T-helper 9 cell (primary cell): ENCODE measurements at regions not wholly inside any gene's neighbourhood (a gene's known extent, or its start where the extent isn't known, plus 50 kb on each side); places are given as distances from the start of the nearest gene placed in this dataset.

Experiments used
- DNase-seq: peaks from one replicate; pipeline ENCODE4 v3.0.0-alpha.2; 2020

DNA sequence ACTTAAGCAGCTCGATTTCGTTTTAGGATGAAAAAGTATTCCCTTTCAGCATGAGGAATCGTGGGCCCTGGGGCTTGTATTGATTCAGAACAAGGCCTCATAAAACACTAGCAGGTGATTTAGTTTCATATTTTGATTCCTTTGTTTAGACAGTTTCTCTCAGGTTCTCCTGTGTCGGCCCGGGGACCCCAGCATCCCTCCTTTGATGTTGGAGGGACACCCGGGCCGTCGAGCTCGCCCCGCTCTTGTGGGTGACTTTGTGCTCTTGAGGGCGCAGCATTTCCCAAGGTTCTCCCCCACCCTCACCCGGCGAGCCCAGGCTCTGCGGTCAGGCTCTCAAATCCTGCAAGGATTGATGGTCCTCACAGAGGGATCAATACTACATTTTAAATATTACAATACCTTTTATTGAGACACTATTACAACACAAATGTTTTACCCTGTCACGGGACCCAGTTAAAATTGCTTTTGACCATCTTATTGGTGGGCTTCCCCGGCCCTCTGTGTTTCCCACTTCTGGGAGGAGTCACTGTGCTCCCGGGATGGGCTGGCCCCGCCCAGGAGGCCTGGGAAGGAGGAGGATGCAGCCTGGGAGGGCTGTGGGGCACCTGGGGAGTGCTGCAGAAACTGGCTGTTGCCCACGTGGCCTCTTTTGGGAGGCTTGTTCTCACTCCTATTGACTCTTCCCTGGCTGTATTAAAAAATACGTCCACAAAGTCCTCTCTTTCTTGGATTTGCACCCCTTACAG is 222.6 kb downstream of the INSIG2 start:
- no peak for DNase-seq

DNA sequence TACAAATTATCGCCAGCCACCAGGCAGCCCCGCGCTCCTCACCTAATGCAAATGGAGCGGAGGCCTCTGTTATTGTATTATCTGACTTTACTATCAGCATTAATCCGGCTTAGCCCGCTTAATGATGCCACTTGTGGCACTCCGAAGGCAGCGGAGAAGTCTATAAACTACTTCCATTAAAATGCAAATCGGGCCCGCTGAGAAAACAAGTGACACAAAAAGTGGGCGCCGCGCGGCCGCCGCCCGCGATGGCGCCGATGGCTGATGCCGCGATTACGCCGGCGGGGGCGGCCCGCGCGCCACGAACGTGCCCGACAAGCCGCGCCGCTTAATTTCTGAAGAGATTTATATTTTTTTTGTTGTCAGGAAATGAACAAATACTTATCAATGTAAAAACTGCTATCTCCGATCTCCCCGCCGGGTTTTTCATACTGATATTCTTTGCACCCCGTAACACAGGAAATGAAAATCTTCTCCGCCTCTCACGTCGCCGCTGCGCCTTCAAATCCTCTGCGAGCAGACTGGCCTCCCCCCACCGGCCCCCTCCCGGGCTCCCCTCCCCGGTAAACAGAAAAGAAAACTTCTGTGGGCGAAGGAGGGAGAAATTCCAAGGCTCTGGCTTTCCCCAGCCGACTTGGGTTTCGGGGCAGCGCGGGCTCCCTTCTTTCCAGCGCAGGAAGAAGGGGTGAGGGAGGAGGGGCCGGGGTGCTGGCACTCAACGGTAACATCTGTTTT is 221.8 kb downstream of the INSIG2 start:
- DNase-seq = peak; percentile 26

DNA sequence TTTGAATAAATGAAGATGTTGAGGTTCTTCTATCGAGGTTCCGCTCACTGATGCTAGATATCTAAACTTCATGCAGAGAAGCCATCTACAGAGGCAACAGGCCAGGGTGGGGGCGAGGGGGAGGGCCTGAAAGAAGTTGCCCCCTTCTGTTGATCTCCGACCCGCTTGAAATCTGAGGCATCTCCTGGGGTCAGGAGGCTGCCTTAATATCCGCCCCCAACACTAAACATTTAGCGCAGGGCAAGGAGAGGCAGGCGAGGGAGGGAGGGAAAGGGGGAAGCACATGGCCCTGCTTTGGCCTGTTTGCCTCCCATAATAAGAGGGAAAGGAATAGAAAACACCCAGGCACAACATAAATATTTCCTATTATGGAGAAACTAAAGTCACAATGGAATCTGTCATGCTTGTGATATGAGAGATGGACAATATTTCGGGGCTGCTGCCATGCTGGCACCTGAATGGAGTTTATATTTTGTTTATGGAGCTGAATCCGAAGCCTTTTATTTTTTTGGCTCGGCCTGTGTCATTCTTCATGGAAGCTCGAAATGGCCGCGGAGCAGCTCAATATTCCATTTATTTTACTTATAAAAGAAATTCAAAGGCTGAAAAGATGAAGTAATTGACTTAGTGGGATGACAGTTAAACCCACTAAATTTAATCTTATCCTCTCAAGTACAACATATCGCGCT is 221.1 kb downstream of the INSIG2 start:
- DNase-seq = no peak

DNA sequence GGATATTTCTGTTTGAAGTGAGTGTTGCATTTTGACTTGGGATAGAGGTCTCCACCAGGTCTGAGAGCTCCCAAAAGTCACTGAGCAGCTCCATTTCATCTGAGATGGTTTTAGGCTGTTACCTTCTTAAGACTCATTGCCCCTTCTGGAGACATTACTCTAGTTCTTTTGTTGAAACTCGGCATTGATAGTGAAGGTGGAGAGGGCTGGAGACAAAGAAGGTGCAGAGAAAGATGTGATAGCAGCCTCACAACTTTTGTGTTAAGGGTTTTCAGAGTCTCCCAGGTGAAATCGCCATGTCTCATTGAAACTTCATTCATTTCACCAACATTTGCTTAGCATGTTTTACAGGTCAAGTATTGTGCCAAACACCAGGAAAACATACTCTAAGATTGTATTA is 219.6 kb downstream of the INSIG2 start:
- no peak for DNase-seq

DNA sequence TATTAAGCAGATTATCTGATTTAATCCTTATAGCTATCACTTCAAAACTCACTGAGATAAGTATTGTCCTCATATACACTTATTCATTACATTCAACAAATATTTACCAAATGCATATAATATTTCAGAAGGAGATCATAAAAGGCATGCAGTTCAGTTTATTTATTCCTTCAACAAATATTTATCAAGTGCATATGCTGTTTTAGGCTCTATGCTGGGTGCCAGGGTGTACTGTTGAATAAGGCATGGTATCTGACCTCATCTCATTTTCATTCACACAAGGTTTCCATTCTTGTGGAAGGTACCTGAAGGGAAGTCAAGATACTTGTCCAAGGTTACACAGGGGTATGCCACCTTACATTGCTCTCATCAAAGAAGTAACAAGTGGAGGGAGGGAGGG is 213.0 kb downstream of the INSIG2 start:
- no peak for DNase-seq

DNA sequence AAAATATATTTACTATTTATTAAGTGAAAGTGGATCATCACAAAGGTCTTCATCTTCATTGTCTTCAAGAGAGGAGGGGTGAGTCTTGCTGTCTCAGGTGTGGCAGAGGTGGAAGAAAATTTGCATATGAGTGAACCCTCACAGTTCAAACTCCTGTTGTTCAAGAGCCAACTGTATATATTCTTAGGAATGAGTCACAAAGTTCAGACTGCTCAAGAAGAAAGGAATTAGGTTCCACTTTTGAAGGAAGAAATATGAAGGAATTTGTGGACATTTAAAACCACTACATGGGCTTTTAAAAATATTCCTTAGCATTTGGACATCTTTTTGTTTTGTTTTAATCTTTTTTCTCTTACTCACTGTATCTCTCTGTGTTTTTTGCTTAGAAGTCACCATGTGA is 212.6 kb downstream of the INSIG2 start:
- no peak for DNase-seq

DNA sequence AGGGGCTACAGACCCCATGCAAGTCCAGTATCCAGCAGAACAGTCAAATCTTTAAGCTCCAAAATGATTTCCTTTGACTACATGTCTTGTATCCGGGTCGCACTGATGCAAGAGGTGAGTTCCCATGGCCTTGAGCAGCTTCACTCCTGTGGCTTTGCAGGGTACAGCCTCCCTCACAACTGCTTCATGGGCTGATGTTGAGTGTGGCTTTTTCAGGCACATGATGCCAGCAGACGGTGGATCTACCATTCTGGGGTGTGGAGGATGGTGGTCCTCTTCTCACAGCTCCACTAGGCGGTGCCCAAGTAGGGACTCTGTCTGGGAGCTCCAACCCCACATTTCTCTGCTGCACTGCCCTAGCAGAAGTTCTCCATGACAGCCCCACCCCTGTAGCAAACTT is 208.4 kb downstream of the INSIG2 start:
- DNase-seq = no peak

DNA sequence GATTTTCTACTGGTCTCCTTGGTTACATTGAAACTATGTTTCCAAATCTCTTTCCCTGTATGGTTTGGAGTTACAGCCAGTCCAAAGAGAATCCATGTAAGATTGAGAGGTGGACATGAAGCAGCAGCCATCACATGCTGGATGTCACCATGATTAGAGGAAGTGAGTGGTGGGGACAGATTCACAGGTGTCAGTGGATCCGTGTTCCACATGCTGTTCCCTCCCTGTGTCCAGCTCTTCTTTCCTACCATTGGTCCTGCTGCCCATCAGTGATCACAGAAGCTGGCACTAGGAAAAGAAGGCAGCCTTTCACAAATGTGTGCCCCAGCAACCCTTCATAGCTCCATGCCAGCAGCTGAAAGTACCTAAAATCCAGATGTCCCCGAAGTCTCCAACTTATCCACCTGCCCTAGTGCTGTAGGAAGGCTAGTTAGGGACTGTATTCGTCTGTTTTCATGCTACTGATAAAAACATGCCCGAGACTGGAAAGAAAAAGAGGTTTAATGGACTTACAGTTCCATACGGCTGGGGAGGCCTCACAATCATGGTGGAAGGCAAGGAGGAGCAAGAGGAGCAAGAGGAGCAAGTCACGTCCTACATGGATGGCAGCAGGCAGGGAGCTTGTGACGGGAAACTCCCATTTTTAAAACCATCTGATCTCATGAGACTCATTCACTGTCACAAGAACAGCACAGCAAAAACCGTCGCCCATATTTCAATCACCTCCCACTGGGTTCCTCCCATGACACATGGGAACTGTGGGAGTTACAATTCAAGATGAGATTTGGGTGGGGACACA is 207.5 kb downstream of the INSIG2 start:
- no peak for DNase-seq

DNA sequence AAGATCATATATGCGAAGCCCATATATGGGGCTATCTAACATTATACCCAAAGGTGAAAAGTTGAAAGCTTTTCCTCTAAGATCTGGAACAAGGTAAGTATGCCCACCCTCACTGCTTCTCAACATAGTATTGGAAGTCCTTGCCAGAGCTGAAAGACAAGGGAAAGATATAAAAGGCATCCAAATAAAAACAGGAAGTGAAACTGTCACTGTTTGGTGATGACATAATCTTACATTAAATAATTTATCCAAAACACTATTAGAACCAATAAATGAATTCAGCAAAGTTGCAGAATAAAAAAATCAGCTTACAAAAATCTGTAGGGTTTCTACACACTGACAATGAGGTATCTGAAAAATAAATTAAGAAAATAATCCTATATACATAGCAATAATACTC is 205.8 kb downstream of the INSIG2 start:
- no peak for DNase-seq

DNA sequence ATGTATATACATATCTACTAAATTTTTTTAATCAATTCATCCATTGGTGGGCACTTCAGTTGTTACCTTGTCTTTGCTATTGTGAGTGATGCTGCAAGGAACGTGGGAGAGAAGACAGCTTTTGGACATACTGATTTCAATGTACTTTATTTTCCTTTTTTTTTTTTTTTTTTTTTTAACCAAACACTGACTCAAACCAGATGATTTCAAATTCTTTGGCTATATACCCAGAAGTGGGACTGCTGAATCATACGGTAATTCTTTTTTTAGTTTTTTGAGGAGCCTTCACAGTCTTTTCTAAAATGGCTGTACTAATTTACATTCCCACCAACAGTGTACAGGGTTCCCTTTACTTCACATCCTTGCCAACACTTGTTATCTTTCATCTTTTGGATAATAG is 204.7 kb downstream of the INSIG2 start:
- no peak for DNase-seq

DNA sequence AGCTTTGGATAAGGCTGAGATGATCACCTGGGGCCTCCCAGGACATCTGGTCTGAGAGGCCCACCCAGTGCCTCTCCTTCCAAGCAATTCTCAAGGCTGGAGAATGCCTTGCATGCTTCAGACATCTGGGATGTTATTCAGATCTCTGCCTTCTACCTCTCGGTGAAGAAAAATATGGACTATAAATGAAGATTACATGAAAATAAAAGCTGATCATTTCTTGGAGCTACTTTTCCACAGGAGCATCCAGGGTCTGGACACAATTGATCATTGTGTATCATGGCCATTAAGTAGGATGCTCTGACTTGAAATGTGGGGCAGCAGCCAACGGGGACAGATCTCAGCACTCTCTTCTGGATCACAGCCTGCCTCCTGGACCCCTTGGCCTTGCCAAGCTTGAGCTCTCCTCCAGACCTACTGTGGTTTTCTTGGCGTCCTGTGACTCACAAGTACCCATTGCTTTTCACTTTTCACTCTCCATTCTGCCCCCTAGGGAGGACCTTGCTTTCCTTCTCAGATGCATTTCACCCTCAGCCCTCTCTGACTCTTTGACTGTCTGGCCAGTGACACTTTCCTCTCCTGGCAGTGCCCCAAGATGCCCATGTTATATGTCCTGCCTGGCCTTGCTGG is 203.1 kb downstream of the INSIG2 start:
- DNase-seq = no peak

DNA sequence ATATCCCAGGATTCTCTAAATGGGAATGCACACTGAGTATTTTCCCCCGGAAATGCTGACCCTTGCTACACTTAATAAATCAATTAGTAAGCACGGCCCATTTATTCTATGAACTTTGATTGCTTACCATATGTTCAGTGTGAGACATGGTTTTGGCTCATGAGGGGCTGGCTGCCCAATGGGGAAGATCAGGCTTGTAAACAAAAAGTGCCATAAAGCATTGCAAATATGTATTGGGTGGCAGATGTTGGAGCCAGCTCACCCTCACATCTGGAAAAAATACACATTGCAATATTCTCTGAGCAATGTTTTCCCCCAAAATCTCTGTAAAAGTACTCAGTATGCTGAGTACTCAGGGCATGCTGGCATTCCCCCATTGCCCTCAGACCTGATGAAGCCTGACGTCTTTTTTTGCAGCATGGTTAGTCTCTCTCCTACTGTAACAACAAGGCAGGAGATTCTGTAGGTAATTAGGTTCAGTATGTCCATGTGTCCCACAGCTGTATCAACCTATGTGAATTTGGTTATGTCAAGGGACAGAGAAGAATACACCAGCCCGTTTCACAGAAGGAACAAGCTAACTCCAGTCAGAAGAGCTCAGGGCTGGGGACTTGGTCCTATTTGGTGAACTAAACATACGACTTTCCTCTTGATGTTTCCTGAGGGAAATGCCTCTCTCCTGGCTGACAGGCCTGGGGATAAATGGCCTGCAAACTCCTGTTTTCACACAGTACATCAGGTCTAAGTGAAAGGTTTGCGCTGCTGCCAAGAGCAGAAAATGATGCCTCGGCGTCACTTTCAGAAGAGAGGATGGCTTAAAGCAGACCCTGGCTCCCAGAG is 202.4 kb downstream of the INSIG2 start:
- no peak for DNase-seq

DNA sequence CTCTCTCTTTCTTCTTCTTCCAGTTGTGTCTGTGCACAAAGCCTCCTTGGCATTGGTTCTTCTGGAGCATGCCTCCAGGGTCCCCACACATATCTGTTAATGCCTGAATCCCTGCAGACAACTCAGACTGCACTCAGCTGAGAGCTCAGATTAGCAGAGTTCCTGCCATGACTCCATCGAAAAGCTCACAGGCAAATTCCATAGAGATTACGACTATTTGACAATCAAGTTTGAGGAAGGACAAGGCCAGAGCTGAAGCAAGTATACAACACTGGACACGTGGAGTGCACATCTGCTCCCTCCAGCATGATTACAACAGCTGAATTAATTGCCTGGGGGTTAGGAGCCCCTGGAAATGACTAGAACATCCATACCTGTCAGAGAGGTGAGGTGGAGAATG is 190.7 kb downstream of the INSIG2 start:
- DNase-seq = no peak

DNA sequence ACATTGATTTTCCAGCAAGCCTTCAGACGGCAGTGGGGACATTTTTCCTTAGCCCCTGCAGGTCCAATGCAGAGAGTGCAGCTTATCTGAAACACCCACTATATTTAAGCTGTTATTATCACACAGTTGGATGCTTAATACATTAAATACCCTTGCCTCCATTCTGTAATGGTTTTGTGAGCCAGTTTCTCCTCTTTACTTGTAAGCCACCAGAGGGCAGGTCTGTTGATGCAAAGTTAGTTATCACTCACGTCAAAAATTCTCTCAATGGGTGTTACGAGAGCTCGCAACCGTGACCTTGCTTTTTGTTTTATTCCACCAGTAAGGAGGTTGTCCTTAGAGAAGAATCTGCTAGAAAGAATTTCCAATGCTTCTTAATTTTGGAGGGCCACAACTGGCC is 189.8 kb downstream of the INSIG2 start:
- DNase-seq = no peak

DNA sequence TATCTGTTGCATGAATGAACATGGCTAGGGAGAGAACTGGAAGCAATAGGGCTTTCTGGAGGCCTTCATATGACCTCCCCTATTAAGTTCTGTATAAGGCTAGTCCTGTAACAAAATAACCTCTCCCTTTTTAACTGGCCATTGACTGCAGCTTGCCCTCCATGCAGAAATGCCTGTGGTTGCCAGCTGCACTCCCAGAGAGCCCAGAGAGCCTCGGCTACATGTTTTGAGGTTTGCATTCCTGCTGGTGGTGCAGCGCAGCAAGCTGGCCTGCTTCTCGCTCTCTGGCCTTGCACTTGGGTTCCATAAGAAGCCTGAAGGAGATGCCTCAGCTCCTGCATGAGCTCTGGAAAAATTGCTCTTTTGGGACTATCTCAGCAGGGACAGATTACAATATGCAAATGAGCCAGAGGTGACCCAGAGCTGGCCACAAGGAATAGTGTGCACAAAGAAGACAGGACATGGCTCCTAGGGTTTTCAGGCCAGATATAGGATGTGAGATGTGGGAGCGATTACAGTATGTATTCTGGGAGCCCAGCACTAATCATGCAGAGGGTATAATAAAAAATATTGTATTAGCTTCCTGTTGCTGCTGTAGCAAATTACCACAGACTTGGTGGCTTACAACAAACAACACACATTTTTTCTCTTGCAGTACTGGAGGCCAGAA is 186.7 kb downstream of the INSIG2 start:
- no peak for DNase-seq

DNA sequence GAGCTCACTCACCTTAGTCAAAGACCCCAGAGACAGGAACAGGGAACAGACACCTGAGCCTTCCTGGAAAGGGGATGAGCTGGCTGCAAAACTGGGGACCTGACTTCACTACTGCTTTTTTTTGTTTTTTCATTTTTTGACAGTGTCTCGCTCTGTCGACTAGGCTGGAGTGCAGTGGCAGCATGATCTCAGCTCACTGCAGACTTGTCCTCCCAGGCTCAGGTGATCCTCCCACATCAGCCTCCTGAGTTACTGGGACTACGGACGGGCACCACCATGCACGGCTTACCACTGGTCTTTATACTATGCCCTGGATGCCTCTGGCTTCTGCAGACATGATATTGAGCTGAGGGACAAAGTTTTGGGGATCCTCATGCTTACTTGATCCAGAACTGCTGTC is 184.1 kb downstream of the INSIG2 start:
- no peak for DNase-seq

DNA sequence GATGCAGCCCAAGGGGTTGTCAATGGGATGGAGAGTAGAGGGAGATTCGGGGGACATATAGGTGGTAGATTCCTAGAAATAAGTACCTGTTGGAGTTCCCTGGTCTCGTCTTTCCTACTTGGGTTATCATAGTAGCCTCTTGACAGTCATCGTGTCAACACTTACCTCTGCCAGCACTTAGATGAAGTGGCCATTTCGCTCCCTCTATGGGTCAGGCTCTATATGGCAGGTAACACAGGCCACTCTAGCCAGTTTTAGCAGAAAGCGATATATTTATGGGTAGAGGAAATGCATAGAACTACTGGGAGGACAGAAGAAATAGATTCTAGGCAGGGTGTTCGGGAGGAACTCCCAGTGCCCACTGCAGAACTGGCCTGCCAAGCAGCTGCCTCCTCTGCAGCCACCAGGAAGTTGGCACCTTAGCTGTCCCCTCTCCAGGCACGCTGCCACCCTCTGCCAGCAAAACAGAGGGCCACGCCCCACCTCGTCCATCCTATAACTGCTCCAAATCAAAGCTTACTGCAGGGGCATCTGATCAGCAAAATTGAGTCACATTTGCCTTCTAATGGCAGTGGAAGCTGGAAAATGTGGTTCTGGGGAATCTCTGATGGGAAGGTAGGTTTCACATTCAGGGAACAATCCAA is 181.3 kb downstream of the INSIG2 start:
- DNase-seq = no peak

DNA sequence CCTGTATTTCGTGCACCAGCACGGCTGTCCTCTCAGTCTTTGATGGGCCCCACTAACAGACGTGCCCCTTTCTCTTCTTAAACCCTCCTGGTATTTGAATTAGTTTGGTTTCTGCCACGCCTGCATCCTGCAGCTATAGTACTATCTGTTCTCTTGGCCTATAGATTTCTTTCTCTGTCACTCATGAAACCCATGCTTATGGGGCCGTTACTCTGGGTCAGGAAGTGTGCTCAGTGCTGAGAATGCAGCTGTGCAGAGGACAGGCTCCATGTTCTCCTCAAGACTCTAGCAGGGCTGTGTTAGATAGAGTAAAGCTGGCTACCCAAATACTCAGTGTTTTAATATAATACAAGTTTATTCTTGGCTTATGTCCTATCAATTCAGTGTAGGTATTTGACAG is 180.0 kb downstream of the INSIG2 start:
- DNase-seq = no peak

DNA sequence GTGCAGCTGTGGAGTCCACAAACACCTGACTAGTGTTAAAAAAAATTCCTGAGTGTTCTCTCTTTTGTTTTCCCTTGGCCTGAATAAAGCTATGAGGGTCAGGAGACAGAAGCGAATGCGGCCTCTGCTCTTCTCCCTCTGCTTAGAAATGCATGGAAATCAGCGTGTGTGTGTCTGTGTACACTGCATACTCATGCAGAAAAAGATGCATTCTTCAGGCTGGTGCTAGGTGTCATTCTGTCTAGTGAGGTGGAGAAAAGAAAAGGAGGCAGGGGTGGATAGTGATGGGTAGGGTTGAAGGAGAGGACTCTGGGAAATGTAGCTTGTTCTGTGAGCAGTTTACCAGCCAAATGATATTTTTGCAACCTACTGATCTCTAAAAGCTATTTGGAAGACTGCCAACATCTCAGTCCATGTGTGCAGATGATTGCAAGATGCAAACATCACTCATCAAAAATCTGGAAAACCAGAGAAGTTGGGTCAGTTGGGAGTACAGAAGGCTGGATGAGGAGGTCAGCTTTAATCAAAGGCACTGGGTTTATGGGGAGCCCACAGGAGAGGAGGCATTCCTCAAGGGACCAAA is 177.7 kb downstream of the INSIG2 start:
- DNase-seq = no peak
